GM12891 (cell line): ENCODE measurements at regions not wholly inside any gene's neighbourhood (a gene's known extent, or its start where the extent isn't known, plus 50 kb on each side); places are given as distances from the start of the nearest gene placed in this dataset.

ENCODE experiments used
- PAX5 ChIP-seq: IDR thresholded peaks from 2 replicates; pipeline ENCODE4 v1.6.1; 2011; ENCODE audit warnings: low read length, moderate library complexity, mild to moderate bottlenecking; ENCODE audit not compliant: insufficient read depth, severe bottlenecking
- POLR2A ChIP-seq: IDR thresholded peaks from 2 replicates; pipeline ENCODE4 v1.6.1; 2011; ENCODE audit warnings: low read depth, low read length, control low read depth
- POLR2AphosphoS5 ChIP-seq: IDR thresholded peaks from 2 replicates; pipeline ENCODE4 v1.6.1; 2011; ENCODE audit warnings: low read depth, low read length, control low read depth
- SPI1 ChIP-seq: IDR thresholded peaks from 2 replicates; pipeline ENCODE4 v1.6.1; 2011; ENCODE audit warnings: low read depth, low read length, control low read depth
- TAF1 ChIP-seq: IDR thresholded peaks from 2 replicates; pipeline ENCODE4 v1.6.1; 2011; ENCODE audit warnings: low read depth, low read length, control low read depth

- TF ChIP-seq POLR2AphosphoS5 = no peak
- no peak for TF ChIP-seq POLR2A
- no peak for TF ChIP-seq TAF1
- no peak for TF ChIP-seq PAX5
- peak; percentile 16; the same call in 1 of the 2 replicates for TF ChIP-seq SPI1
Measured at GRCh38 chr10:64275774-64276173, 754.6 kb downstream of the REEP3 start.
